GM21526 (cell line): ENCODE measurements at regions not wholly inside any gene's neighbourhood (a gene's known extent, or its start where the extent isn't known, plus 50 kb on each side); places are given as distances from the start of the nearest gene placed in this dataset.
"Not testable (repeated sequence)": the region's sequence is repeated elsewhere in the genome, so short reads cannot be mapped to it uniquely, and the experiment has no call there.

ENCODE experiments used
- ATAC-seq: cut with Tn5 transposase; IDR thresholded peaks from one replicate; pipeline ENCODE4 v1.9.1; 2021; ENCODE audit warnings: moderate library complexity; ENCODE audit not compliant: unreplicated experiment, low FRiP score

DNA sequence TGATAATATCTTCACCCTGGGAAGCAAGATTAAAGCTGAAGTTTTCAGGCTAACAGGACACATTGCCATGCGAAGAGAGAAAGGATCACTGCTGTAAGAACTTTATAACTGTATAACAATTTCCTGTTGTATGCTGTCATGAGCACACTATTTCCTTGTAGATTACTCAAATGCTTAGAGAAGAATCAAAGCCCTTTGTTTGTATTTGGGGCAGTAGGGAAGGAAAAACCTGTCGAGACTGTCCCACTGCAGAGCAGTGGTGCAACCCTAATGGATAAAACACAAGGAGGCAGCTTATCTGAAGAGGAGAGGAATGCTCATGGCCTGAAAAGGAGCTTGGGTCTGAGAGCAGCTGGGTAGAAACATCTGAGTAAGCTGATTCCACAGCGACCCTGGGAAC, 327.7 kb upstream of the NPSR1 start:
- ATAC-seq, result no peak

DNA sequence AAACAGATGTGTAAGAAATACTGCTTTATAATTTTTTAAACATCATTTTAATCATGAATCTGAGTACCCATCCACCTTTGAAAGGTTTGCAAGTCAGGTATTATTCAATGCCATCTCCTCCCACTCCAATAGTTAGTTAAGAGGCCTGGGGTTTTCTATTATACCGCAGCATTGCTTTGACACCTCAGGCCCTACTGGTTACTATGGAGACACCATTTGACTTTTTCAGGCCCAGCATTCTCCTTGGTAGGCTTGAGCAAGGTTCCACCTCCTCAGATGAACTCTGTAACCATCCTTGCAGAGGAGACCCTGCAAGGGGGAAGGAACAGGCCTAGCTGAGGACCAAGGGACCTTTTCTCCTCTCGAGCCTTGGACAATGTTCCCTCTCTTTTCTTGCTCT, 326.9 kb upstream of the NPSR1 start:
- ATAC-seq, result no peak

DNA sequence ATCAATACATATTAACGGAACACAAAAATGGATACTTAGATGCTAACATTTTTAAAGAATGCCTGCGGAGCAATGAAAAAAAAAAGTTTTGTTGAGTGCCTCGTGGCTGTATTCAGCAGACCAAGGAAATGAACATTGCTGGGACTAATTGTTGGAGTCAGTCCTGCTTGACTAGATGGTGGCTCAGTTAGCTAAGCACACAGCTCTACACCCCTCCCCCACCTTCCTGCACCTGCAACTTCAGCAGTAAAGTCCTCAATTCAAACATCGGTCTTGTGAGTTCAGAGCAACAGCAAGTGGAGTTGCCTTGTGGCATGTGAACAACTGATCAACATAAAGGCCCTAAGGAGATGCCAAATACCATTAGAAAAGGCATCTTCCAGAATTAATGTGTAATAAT, 326.0 kb upstream of the NPSR1 start:
- ATAC-seq, result no peak

DNA sequence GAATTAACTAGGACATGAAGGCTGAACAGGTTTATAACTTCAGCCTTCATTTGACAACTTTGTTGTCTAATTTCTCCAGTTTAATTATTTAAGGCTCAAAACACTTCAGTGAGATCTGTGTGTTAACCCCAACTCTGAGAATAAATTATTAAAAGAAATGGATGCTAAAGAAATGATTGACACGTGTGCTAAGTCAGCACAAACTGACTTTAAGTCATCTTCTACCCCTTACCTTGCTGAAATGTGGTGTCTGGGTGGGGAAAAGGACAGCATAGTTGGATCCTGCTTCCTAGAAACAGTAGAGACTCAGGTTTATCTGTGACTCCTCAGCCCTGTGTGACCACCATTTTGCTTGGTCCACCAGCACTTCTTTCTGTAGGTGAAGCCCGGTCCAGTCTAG, 324.8 kb upstream of the NPSR1 start:
- no peak for ATAC-seq

DNA sequence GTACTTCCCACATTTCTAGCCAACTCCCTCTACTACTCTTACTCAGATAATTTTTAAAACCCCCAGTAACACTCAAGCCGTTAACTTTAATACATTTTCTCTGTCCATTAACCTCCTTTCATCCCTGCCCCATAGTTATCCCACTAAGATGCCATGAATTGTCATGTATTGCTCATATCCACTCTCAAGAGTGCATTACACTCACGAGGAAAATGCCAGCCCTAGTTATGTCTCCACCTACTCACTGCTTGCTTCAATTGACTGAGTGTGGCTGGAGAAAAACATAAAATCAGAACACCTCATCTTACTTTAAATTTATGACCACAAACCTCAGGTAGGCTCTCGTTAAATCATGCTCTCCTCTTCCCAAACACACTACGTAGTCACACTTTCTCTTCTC, 324.1 kb upstream of the NPSR1 start:
- ATAC-seq, result no peak

DNA sequence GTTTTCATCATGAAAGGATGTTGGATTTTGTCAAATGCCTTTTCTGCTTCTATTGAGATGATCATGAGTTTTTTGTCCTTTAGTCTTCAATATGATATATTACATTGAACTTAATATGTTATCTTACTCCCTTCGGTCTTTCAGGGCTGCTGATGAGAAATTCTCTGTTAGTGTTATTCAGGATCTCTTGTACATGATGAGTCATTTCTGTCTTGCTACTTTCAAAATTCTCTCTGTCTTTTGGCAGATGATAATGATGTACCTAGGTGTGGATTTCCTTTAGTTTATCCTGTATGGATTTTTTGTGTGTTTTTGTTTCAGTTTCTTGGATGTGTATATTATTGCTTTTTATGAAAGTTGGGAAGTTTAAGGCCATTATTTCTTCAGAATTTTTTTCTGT, 320.9 kb upstream of the NPSR1 start:
- ATAC-seq, result no peak

DNA sequence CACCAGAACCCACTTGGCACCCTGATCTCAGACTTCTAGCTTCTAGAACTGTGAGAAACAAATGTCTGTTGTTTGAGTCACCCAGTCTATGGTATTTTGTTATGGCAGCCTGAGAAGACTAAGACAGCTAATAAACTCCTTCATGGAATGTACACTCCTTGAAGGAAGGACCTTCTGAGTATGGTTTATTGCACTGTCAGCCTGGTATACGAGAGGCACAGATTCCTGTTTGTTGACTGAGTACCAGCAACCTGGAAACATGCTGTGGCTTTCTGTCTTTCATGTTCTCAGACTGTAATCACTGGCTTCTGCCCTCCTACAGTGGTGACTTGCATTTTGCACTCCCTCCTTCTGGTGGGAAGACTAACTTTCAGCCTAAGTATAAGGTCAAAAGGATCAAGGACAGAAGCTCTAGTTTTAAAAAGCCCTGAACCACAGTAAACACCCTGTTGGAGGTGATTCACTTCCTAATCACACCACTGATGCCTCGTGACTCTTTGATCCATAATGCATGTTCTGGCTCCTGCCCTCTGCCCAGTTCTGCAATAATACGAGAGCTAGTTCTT, 319.0 kb upstream of the NPSR1 start:
- no peak for ATAC-seq

DNA sequence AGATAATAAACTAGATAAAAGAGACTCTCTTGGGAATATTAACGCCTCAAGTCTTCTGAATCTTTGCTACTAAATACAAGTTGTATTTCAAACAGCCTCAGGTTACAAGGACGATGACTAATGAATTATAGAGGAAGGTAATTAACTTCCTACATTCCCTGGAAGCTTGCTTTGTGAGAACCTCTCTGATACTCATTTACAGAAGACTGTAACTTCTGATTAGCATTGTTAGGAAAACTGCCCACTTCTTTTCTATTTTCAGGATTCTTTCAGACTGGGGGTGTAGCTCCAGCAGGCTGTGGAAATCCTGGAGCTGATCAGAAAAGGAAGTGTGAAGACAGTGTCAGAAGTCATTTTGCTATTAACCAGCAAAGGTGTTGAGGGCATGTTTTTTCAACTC, 316.7 kb upstream of the NPSR1 start:
- ATAC-seq, result no peak

DNA sequence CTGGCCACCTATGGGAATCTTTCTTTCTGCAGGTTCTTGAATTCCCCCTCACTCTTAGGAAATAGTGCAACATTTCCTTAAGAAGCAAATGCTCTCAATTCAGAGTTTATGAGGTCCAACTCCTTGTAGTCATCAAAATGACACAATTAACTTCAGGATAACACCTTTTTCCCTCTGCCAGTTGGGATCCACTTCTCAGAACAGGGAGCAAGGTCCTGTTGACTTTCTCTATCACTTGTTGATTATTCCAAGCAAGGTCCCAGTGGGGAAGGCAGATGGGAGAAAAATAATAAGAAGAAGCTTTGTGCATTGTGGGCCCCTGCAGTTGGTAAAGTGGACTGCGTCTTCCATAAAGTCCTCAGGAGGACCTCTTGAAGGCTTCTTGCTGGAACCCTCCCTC, 315.6 kb upstream of the NPSR1 start:
- ATAC-seq, result no peak

DNA sequence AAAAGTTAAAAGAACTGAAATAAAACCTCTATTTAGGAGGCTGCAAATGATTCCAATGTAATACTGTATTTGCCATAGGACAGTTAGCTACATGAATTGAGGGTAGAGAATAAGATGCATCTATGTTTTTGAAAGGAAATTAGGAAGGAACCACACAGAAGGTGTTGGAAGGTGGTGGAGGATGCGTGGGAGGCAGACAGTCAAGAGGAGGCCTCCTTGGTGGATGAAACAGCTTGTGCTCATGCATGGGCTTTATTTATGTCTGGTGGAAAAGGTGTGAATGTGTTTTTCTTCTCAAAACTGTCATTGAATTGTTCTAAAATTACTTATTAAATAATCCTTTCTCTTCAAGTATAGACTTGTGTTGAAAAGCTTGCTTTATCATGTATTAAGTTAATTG, 314.4 kb upstream of the NPSR1 start:
- ATAC-seq, result no peak

DNA sequence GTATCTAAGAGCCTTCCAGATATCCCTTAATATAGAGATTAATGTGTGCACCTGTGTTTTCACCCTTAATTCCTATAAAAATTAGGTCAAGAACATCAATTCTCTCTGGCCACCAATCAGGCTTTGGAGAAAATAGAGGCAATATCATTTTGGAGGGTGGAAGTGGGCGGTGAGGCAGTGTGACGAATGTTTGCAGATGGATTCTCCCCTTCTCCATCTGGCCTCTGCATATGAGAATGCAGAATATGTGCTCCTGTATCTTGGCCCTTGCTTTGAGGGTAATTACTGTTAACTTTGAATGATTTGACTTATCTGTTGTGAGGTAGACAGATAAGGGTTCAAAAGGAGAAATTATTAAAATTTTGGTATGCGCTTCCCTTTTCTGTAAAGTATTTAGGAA, 304.0 kb upstream of the NPSR1 start:
- no peak for ATAC-seq

DNA sequence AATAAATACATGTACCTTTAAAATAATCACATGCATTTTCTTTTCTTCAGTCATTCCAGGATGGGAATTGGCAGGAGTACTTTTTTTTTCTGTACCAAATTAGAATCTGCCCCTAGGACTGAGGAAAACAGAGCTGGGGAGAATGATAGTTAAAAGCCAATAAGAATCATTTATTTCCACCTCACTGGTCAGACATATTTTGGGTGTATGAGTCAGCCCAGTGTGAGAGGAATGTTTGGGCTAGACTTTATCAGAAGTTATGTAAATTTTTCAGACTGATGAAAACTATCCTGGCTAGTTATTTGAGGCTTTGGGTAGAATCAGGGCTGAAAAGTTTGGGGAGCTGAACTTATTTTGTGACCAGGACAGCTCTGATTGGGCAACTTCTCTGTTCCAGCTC, 303.1 kb upstream of the NPSR1 start:
- ATAC-seq, result no peak

DNA sequence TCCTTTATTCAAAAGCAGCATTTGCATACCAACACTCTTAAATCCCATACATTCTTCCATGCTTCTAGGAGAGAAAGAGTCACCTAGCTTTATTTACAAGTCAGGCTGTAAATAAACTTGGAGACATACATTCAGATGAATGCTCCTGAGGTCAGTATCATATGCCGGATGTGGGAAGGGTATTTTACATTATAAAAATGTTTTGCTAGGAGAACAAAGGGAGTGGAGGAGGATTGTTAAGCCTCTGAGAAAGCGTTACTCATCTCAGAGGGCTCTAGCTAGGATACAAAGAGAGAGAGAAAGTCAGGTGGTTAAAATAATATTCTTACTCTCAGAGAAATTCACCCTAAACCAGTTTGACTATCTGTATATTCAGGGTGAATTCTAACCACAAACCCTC, 300.9 kb upstream of the NPSR1 start:
- ATAC-seq, result no peak

DNA sequence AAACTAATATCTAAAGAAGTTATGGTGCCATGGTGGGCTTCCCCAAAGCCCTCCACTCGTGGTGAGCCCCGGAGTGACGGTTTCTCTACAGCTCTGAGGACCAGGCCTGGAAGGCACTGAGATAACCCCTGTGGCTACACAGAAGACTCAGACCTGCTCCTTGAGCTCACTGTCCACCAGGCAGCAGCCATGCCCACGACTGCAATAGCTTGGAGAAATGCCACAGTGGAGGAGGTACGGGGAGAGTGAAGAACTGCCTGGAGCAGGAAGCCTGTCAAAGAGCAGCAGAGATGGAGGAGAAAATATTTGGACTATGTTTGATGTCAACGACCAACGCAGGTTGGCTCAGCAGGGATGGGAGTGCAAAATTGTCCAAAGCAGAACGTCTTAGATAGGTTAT, 300.1 kb upstream of the NPSR1 start:
- ATAC-seq, result no peak

DNA sequence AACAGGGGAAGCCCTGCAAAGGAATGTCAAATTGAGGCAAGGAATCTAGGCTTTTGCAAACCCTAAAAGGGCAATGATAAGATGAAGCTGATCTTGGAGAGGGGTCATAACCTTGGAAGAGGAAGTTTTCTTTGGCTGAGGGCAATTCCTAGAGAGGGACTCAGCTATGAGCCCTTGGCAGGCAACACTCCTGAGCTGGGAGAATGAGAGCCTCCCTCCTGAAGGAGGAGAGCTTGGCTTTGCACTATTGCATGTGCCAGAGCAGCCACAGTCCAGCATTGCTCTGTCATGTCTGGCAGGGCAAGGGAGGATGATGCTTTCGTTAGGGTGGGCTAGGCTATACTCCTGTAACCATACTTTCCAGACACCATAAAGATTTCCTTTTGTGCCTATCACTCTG, 299.4 kb upstream of the NPSR1 start:
- ATAC-seq, result not testable (repeated sequence)

DNA sequence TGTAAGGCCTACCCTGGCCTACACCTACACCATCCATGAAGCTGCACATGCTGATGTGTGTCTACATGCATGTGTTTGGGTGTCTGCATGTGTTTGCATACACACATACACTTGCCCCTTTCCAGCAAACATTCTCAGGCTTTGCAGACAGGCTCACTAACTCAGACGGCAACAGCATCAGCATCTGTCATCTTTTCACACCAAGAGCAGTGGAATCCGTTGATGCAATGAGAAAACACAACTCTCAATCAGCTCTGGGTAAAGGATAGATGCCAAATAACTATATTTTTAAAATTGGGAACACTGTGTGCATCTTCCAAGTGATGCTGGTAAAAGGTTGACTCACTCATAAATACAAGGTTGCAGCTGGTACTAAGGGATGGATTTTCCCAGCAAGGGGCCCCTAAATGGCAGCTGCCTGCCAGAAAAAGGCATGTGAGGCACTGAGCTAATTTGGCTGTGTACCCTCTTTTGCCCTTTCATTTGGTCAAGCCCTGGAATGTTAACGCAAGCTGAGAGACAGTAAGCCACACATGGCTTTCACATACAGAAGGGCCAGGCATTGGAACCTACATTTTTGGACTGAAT, 296.3 kb upstream of the NPSR1 start:
- ATAC-seq, result no peak

DNA sequence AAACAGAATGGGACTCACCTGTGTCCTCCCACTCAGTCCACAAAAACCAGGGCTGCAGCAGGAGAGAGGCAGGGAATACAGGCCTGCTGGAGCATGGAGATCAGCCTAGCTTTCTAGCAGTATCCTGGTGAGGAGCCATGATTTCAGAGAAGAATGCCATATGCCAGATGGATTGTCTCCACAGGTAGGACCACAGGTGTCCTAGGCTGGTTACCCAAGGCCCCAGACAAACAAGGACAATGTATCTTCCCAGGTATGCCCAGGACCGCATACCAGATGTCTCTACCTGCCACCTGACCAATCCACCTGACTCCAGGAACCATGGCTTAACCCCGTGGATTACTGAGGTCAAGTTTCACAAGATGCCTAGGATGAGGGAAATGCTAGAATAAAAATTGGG, 295.4 kb upstream of the NPSR1 start:
- ATAC-seq, result no peak

DNA sequence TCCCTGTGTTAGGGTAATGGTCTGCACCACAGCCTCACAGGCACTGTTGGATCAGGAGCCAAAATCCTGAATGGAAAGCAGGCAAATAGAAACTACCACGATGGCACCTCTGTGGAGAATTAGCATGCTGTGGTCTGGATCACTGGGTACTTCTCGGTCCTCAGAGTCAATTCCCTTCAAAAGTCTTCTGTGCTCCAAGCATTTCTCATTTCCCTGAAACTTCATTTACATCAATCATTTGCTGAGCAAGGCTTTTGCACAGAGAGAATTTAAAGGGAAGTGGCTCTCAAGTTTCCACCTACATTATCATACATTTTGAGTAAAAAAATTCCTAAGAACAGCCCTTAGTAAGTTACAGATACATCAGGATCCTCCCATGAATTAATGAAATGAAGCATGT, 293.9 kb upstream of the NPSR1 start:
- ATAC-seq, result no peak

DNA sequence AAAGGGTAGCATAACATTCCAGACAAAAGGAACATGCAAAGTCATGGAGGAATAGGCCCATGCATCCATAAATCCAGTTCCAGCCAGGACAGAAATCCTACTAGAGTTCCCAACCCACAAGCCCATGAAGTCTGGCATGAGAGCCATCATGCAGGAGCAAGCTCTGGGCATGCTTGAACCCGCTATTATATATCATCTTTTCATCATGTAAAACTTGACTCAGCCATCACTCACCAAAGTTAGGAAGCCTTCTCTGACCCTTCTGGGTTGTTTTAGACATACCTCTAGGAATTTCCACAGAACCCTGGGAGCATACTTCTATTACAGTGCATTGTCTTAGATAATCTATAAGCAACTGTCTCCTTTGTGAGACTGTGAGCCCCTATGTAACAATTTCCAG, 293.0 kb upstream of the NPSR1 start:
- ATAC-seq, result no peak

DNA sequence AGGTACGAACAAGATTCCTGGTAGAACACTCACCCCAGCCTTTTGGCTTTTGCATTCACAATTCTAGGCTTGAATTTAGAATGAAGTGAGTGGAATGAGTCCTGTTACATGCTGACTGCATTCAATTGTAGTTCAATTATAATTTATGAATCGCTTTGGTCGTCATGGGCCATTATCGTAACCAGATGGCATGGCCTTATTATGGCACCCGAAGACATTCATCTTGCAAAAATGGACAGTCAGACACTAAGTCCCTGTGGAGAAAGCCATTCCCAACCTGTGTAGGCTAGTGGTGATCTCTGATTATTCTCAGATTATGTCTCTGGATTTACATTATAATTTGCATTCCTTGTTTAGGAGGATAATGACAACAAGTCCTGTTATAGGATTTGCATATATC, 292.4 kb upstream of the NPSR1 start:
- ATAC-seq, result no peak

DNA sequence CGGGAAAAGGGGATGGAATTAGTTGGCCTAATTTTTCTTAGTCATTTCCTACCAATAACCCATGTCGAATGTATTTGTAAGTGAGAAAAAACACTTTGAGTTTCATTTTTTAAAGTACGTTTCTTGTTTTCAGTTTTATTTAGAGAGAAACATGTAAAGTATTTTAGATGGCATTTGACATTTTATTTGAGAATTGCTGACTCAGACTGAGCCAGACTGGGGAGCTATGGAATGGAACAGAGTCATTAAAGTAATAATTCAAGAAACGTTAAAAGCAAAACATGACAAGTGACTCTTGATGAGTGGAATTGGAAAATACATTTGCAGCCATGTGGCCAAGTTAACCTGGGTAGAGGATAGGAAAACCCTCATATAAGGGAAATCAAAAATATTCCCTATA, 286.1 kb upstream of the NPSR1 start:
- ATAC-seq, result no peak

DNA sequence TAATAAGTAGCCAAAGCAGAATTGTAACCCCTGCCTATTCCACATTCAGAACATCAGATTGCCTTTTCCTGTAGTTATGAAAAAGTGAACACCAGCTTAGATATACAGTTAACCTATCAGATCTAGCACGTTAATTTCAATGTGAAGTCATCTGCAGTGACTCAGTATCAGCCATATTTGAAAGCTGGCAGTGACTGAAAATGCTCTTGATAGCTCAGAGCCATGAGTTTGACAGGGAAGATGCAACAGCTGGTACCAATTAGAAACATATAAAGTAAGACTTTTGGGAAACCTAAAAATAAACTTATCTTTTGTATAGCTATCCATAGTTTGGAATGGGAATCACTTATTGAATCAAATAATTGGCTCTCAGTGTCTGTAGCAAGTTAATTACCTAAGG, 284.1 kb upstream of the NPSR1 start:
- ATAC-seq, result no peak
